Limb (tissue), 2 donors: ENCODE measurements at regions not wholly inside any gene's neighbourhood (a gene's known extent, or its start where the extent isn't known, plus 50 kb on each side); places are given as distances from the start of the nearest gene placed in this dataset.

ENCODE experiments used
- DNase-seq, 2 donors: peaks; one replicate each; pipeline ENCODE4 v3.0.0-alpha.2; 2016; ENCODE audit errors: extremely low spot score in 2 of 2

DNA sequence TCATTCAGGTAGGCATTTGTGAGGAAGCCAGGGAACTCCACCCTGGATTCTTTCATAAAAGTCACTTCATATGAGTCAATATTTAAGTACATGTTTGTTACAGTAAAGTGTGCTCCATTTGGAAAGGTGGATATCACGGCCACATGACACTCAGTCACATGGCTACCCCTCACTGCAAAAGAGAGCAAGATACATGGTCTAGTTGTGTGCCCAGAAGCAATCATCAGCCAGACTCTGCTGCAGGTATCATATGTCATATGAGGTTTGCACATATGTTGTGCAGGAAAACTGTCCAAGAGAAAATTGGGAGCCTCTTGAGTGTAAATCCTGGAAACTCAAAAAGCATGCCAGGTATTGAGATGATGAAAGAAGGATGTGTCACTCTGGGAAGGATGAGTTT, 55.0 kb upstream of the NMNAT3 start:
- no peak for DNase-seq

DNA sequence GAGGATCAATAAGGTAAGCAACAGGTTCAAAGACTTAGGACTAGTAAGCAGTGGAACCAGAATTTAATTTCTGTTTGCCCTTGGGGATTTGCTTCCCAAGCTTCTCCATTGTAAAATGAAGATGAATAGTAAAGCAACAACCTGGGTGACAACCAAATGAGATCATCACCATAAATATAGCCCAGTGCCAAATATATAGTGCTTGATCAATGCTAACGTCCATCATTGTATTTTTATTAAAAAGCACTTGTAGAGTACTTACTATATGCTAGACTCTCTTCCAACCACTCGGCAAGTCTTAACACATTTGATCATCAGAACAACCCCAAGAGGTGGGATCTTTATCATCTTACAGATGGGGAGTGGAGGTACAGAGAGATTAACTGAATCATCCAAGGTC, 51.5 kb upstream of the NMNAT3 start:
- no peak for DNase-seq

DNA sequence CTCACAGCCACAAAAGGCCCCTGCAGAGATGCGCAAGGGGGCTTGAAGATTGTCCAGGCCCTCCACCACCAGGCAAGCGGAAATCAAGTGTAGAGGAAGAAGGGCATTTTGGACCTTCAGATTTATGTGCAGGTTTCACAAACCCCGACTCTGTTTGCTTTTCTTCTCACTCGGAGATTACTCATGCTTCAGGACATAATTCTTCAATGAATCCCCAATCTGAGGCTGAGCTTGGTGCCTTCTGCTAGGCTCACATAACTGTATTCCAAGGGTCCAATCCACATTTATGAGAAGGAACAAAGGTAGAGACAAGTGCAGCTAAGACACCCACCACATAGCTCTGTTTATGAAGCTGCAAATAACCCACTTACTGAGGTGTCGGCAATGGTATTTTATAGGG, 50.6 kb upstream of the NMNAT3 start:
- no peak for DNase-seq
